HG03175 (cell line): ENCODE measurements at regions not wholly inside any gene's neighbourhood (a gene's known extent, or its start where the extent isn't known, plus 50 kb on each side); places are given as distances from the start of the nearest gene placed in this dataset.

Experiments used
- ATAC-seq: cut with Tn5 transposase; IDR thresholded peaks from one replicate; pipeline ENCODE4 v1.9.1; 2021; ENCODE audit warnings: mild to moderate bottlenecking, moderate library complexity; ENCODE audit not compliant: unreplicated experiment

GRCh38 chr5:162484095-162484494, 416.5 kb downstream of the GABRG2 start:
- ATAC-seq: no peak

- ATAC-seq: no peak
Measured at GRCh38 chr5:162484986-162485385, 417.4 kb downstream of the GABRG2 start.

- no peak for ATAC-seq
Measured at GRCh38 chr5:162485666-162486292, 418.2 kb downstream of the GABRG2 start.

- ATAC-seq: no peak
Measured at GRCh38 chr5:162487528-162488525, 420.3 kb downstream of the GABRG2 start.

- ATAC-seq: no peak
Measured at GRCh38 chr5:162496100-162496808, 428.7 kb downstream of the GABRG2 start.

- peak; percentile 57 for ATAC-seq
Measured at GRCh38 chr5:162497455-162497854, 429.9 kb downstream of the GABRG2 start.

GRCh38 chr5:162502780-162503179, 435.2 kb downstream of the GABRG2 start:
- no peak for ATAC-seq

- no peak for ATAC-seq
Measured at GRCh38 chr5:162503796-162504195, 436.2 kb downstream of the GABRG2 start.

- no peak for ATAC-seq
Measured at GRCh38 chr5:162512935-162513565, 445.5 kb downstream of the GABRG2 start.

GRCh38 chr5:162514116-162514515, 446.5 kb downstream of the GABRG2 start:
- ATAC-seq: no peak

- ATAC-seq: no peak
Measured at GRCh38 chr5:162520878-162521277, 453.3 kb downstream of the GABRG2 start.

- ATAC-seq: no peak
Measured at GRCh38 chr5:162529209-162529608, 461.6 kb downstream of the GABRG2 start.

GRCh38 chr5:162529886-162530285, 462.3 kb downstream of the GABRG2 start:
- no peak for ATAC-seq

- no peak for ATAC-seq
Measured at GRCh38 chr5:162543437-162543836, 475.9 kb downstream of the GABRG2 start.

- ATAC-seq: no peak
Measured at GRCh38 chr5:162544905-162545304, 477.3 kb downstream of the GABRG2 start.

- ATAC-seq: no peak
Measured at GRCh38 chr5:162550236-162550635, 482.7 kb downstream of the GABRG2 start.

- no peak for ATAC-seq
Measured at GRCh38 chr5:162558120-162558519, 490.5 kb downstream of the GABRG2 start.

- no peak for ATAC-seq
Measured at GRCh38 chr5:162567644-162568043, 500.1 kb downstream of the GABRG2 start.

- ATAC-seq: no peak
Measured at GRCh38 chr5:162573758-162574157, 506.2 kb downstream of the GABRG2 start.

- ATAC-seq: no peak
Measured at GRCh38 chr5:162591724-162592123, 524.2 kb downstream of the GABRG2 start.

GRCh38 chr5:162593881-162594280, 526.3 kb downstream of the GABRG2 start:
- peak; percentile 69 for ATAC-seq
